ENCODE measurements at regions not wholly inside any gene's neighbourhood (a gene's known extent, or its start where the extent isn't known, plus 50 kb on each side); places are given as distances from the start of the nearest gene placed in this dataset.
A peak's percentile ranks its signal among the peaks of the same experiment; 100 is the strongest.

- Histone ChIP-seq H3K27ac (peak overlapping the region in 1 of 21 experiments; percentile 7), H3K4me3 (no peak overlapping the region)
These were observed 50.2 kb downstream of the ZZZ3 start for GRCh38 chr1:77632216-77632615.

- no peak overlapping the region for H3K4me3 ChIP-seq
- peak overlapping the region in 1 of 21 experiments; percentile 7 for H3K27ac ChIP-seq
These were observed 50.7 kb downstream of the ZZZ3 start for GRCh38 chr1:77631751-77632150.

- H3K27ac ChIP-seq = no peak overlapping the region
- H3K4me3 ChIP-seq = no peak overlapping the region
These were observed 51.2 kb downstream of the ZZZ3 start for GRCh38 chr1:77631302-77631701.

DNA sequence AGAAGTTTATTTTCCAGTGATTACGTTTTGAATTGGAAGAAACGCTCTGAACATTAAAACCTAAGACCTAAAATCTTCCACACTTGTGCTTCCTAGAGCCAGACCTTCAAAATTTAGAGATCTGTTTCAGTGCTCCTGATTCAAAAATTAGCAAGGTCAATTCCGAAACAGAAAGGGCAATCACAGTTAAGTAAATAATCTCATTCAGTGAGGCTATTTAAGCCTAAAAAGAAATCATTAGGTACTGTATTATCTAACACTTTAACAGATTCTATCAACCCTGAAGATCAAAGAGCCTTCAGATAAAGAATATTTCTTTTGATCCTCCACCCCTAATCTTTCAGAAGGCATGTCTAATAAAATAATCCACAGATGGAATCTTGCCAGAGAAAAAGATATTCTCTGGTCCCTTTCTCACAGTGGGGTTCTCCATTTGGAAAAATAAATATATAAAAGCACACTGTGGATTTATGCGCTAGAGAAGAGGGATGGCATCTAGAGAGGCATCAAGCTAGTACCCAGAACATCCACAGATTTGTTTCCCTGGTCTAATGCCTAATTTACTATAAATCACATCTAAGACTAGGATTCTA lies 54.4 kb downstream of the ZZZ3 start:
- no peak overlapping the region for H3K27ac ChIP-seq
- no peak overlapping the region for H3K4me3 ChIP-seq

DNA sequence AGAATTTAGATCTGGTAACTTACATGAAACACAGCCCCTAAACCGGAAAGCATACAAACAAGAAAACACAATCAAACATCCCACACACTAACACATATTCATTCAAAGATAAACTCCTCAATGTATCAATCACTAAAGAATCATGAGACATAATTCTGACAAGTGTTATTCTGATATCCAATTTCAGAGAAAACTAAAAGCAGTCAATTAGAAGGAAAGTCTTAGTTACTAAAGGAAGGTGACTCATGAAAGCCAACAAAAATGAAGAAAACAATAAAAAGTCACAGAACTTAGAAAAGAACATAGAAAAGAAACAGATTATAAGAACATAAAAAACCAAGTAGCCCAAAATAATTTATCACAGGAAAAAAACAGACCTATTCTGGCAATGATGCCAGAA lies 57.2 kb downstream of the ZZZ3 start:
- no peak overlapping the region for H3K4me3 ChIP-seq
- no peak overlapping the region for H3K27ac ChIP-seq

GRCh38 chr1:77624102-77624501 lies 58.4 kb downstream of the ZZZ3 start:
- Histone ChIP-seq H3K27ac (no peak overlapping the region), H3K4me3 (no peak overlapping the region)

DNA sequence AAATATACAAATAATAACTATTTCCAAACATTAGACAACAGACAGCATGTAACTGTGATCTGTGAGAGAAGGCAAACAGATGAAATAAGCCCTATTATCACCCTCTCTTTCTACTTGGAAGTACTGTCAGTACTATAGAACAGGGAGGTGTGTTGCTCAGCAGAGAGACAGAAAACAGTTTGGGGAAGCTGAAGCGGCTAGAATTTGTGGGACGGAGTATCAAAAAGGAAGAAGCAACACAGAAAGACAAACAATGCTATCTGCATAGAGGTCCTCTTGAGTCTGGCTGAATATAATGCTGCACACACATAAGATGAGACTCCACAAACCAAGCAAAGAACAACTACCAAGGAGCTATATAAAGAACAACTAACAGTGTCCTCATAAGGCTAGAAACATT lies 59.4 kb downstream of the ZZZ3 start:
- Histone ChIP-seq H3K4me3 (no peak overlapping the region), H3K27ac (no peak overlapping the region)

DNA sequence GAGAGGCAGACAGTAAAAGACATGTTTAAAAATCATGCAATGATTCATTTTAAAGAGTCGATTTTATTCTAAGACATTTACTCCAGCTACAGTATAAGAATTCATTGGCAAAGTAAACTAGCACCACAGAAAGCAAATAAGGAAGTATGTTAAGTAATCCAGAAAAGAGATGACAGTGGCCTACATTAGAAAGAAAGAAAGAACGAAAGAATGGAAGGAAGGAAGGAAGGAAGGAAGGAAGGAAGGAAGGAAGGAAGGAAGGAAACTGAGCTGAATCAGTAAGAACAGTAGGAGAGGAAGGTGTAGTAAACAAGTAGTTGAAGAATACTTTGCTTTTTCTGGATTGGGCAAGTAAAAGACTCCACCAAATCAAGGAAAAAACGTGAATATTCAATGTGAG lies 62.2 kb downstream of the ZZZ3 start:
- Histone ChIP-seq H3K27ac (no peak overlapping the region), H3K4me3 (no peak overlapping the region)

DNA sequence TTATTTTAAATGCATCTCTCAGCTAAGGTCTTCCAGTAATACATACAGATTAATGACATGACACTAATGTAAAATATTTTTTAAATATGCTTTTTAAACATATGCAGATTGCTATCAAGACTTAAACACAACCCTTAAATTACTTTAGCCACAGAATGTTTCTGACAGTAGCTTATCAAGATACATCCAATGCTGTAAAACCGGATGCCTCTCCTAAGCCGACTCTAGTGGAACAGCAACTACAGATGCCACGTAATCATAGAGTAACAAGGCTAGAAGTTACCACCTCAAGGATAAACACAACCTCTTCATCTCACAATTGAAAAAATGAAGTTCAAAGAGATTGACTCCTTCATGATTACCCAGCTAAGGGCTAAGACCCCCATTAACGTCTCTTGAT lies 68.4 kb downstream of the ZZZ3 start:
- Histone ChIP-seq H3K27ac (no peak overlapping the region), H3K4me3 (no peak overlapping the region)
